Fibroblast of lung (primary cell): ENCODE measurements at regions not wholly inside any gene's neighbourhood (a gene's known extent, or its start where the extent isn't known, plus 50 kb on each side); places are given as distances from the start of the nearest gene placed in this dataset.

Experiments used
- EZH2 ChIP-seq: IDR thresholded peaks from 2 replicates; pipeline ENCODE4 v1.5.1; 2012; ENCODE audit warnings: low read length, control low read depth, mild to moderate bottlenecking; ENCODE audit errors: missing control alignments
- TF ChIP-seq, protein P1 (sequence below), 2 donors: IDR thresholded peaks in 1 of 2; conservative IDR thresholded peaks in 1 of 2; 1 replicate in 1 of 2; 2 replicates in 1 of 2; pipeline ENCODE4 v1.5.1; 2011 to 2012; ENCODE audit warnings: low read length in 2 of 2, control low read depth in 1 of 2, inconsistent platforms in 1 of 2, low read depth in 1 of 2, mild to moderate bottlenecking in 1 of 2

DNA sequence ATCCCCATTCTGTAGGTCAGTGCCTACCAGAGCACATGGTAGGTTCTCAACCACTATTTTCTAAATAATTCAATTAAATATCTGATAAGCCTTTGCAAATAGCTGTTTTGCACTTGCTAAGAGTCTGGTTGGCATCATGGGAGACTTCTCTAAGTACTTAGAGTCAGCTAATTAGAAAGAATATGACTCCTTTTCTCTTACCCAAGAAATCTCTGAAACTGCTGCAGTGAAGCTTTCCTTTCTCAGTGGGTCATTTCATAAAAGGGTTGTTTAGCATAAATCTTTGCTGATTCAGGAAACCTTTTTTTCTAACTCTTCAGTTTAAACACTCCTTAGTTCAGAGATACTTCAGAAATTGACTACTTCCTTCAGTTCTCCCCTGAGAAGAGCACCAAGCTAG lies 438.9 kb downstream of the ADRA2A start:
- TF ChIP-seq, protein P1, sequence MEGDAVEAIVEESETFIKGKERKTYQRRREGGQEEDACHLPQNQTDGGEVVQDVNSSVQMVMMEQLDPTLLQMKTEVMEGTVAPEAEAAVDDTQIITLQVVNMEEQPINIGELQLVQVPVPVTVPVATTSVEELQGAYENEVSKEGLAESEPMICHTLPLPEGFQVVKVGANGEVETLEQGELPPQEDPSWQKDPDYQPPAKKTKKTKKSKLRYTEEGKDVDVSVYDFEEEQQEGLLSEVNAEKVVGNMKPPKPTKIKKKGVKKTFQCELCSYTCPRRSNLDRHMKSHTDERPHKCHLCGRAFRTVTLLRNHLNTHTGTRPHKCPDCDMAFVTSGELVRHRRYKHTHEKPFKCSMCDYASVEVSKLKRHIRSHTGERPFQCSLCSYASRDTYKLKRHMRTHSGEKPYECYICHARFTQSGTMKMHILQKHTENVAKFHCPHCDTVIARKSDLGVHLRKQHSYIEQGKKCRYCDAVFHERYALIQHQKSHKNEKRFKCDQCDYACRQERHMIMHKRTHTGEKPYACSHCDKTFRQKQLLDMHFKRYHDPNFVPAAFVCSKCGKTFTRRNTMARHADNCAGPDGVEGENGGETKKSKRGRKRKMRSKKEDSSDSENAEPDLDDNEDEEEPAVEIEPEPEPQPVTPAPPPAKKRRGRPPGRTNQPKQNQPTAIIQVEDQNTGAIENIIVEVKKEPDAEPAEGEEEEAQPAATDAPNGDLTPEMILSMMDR (conservative IDR thresholded peaks at IDR 0.05 in 1 of 2, IDR thresholded peaks at IDR 0.05 in 1 of 2; ENCODE audit: low read depth in 1 of 2, low read length in 2 of 2), result no peak
- no peak for TF ChIP-seq EZH2
